T-helper 1 cell treated with Interleukin-12 subunit alpha and Interleukin-12 subunit beta and Interleukin-4 antibody, amounts not matched to agents 30 μg/mL and 1 μg/mL, for 36 hours (primary cell): ENCODE measurements at regions not wholly inside any gene's neighbourhood (a gene's known extent, or its start where the extent isn't known, plus 50 kb on each side); places are given as distances from the start of the nearest gene placed in this dataset.
"Not testable (repeated sequence)": the region's sequence is repeated elsewhere in the genome, so short reads cannot be mapped to it uniquely, and the experiment has no call there.

Experiments used
- H3K27ac Mint-ChIP-seq: one replicate; pipeline ENCODE4 v1.8.0; 2021; ENCODE audit warnings: mild to moderate bottlenecking, mixed read lengths
- H3K27me3 Mint-ChIP-seq: one replicate; pipeline ENCODE4 v1.8.0; 2021; ENCODE audit warnings: low read depth, mixed read lengths
- H3K36me3 Mint-ChIP-seq: one replicate; pipeline ENCODE4 v1.8.0; 2021; ENCODE audit warnings: low read depth, mixed read lengths
- H3K4me1 Mint-ChIP-seq: one replicate; pipeline ENCODE4 v1.8.0; 2021; ENCODE audit warnings: low read depth, mixed read lengths
- H3K4me3 Mint-ChIP-seq: one replicate; pipeline ENCODE4 v1.8.0; 2021; ENCODE audit warnings: mild to moderate bottlenecking, moderate library complexity, mixed read lengths
- H3K9me3 Mint-ChIP-seq: one replicate; pipeline ENCODE4 v1.8.0; 2021; ENCODE audit warnings: mixed read lengths

GRCh38 chr7:20916311-20916710, 129.6 kb upstream of the SP8 start:
- no peaks in the 10 kb centered on the region for H3K9me3 Mint-ChIP-seq
- no peaks in the 10 kb centered on the region for H3K4me1 Mint-ChIP-seq
- no peak overlapping the region for H3K4me3 Mint-ChIP-seq
- H3K27ac Mint-ChIP-seq: no peak overlapping the region
- no peaks in the 10 kb centered on the region for H3K36me3 Mint-ChIP-seq
- no peaks in the 10 kb centered on the region for H3K27me3 Mint-ChIP-seq

GRCh38 chr7:20917603-20918002, 130.9 kb upstream of the SP8 start:
- no peak overlapping the region for H3K27ac Mint-ChIP-seq
- H3K4me3 Mint-ChIP-seq: no peak overlapping the region
- H3K36me3 Mint-ChIP-seq: no peaks in the 10 kb centered on the region
- no peaks in the 10 kb centered on the region for H3K27me3 Mint-ChIP-seq
- H3K4me1 Mint-ChIP-seq: no peaks in the 10 kb centered on the region
- no peaks in the 10 kb centered on the region for H3K9me3 Mint-ChIP-seq

- Mint-ChIP-seq H3K27me3 (no peaks in the 10 kb centered on the region), H3K4me1 (no peaks in the 10 kb centered on the region), H3K27ac (no peak overlapping the region), H3K36me3 (no peaks in the 10 kb centered on the region), H3K9me3 (no peaks in the 10 kb centered on the region), H3K4me3 (no peak overlapping the region)
Observed at GRCh38 chr7:20918156-20918555, 131.5 kb upstream of the SP8 start.

GRCh38 chr7:20927178-20927577, 140.5 kb upstream of the SP8 start:
- H3K4me3 Mint-ChIP-seq, H3K27me3 Mint-ChIP-seq, H3K4me1 Mint-ChIP-seq, H3K27ac Mint-ChIP-seq, H3K36me3 Mint-ChIP-seq, H3K9me3 Mint-ChIP-seq: not testable (repeated sequence)

GRCh38 chr7:20927976-20928375, 141.3 kb upstream of the SP8 start:
- Mint-ChIP-seq H3K4me3 (no peak overlapping the region), H3K9me3 (no peaks in the 10 kb centered on the region)

GRCh38 chr7:20929199-20929598, 142.5 kb upstream of the SP8 start:
- Mint-ChIP-seq H3K4me1 (no peaks in the 10 kb centered on the region), H3K36me3 (no peaks in the 10 kb centered on the region), H3K4me3 (no peak overlapping the region), H3K27me3 (no peaks in the 10 kb centered on the region), H3K9me3 (no peaks in the 10 kb centered on the region), H3K27ac (no peak overlapping the region)

More at GRCh38 chr7:20927976-20928375, 141.3 kb upstream of the SP8 start:
- no peaks in the 10 kb centered on the region for H3K36me3 Mint-ChIP-seq
- no peaks in the 10 kb centered on the region for H3K27me3 Mint-ChIP-seq
- H3K27ac Mint-ChIP-seq: no peak overlapping the region
- no peaks in the 10 kb centered on the region for H3K4me1 Mint-ChIP-seq

GRCh38 chr7:20931739-20932138, 145.1 kb upstream of the SP8 start:
- H3K27me3 Mint-ChIP-seq: no peaks in the 10 kb centered on the region

GRCh38 chr7:20932785-20933527, 146.3 kb upstream of the SP8 start:
- H3K9me3 Mint-ChIP-seq: no peaks in the 10 kb centered on the region
- H3K4me3 Mint-ChIP-seq: no peak overlapping the region
- no peaks in the 10 kb centered on the region for H3K27me3 Mint-ChIP-seq
- H3K27ac Mint-ChIP-seq: no peak overlapping the region
- H3K36me3 Mint-ChIP-seq: no peaks in the 10 kb centered on the region
- no peaks in the 10 kb centered on the region for H3K4me1 Mint-ChIP-seq

More at GRCh38 chr7:20931739-20932138, 145.1 kb upstream of the SP8 start:
- no peak overlapping the region for H3K27ac Mint-ChIP-seq
- no peak overlapping the region for H3K4me3 Mint-ChIP-seq
- no peaks in the 10 kb centered on the region for H3K9me3 Mint-ChIP-seq
- H3K4me1 Mint-ChIP-seq: no peaks in the 10 kb centered on the region
- H3K36me3 Mint-ChIP-seq: no peaks in the 10 kb centered on the region

GRCh38 chr7:20945451-20945850, 158.8 kb upstream of the SP8 start:
- H3K27ac Mint-ChIP-seq: no peak overlapping the region
- H3K4me3 Mint-ChIP-seq: no peak overlapping the region
- no peaks in the 10 kb centered on the region for H3K4me1 Mint-ChIP-seq
- H3K36me3 Mint-ChIP-seq: no peaks in the 10 kb centered on the region
- H3K27me3 Mint-ChIP-seq: no peaks in the 10 kb centered on the region
- no peaks in the 10 kb centered on the region for H3K9me3 Mint-ChIP-seq

GRCh38 chr7:20952916-20953315, 166.2 kb upstream of the SP8 start:
- H3K9me3 Mint-ChIP-seq: no peaks in the 10 kb centered on the region
- no peak overlapping the region for H3K4me3 Mint-ChIP-seq
- no peaks in the 10 kb centered on the region for H3K36me3 Mint-ChIP-seq
- H3K27me3 Mint-ChIP-seq: no peaks in the 10 kb centered on the region
- H3K4me1 Mint-ChIP-seq: no peaks in the 10 kb centered on the region
- H3K27ac Mint-ChIP-seq: no peak overlapping the region

GRCh38 chr7:20954711-20955619, 168.3 kb upstream of the SP8 start:
- no peak overlapping the region for H3K4me3 Mint-ChIP-seq
- H3K4me1 Mint-ChIP-seq: no peaks in the 10 kb centered on the region
- H3K27ac Mint-ChIP-seq: no peak overlapping the region
- H3K36me3 Mint-ChIP-seq: no peaks in the 10 kb centered on the region
- H3K9me3 Mint-ChIP-seq: no peaks in the 10 kb centered on the region
- H3K27me3 Mint-ChIP-seq: no peaks in the 10 kb centered on the region

GRCh38 chr7:20958572-20958971, 171.9 kb upstream of the SP8 start:
- H3K4me1 Mint-ChIP-seq: no peaks in the 10 kb centered on the region
- H3K36me3 Mint-ChIP-seq: no peaks in the 10 kb centered on the region
- no peaks in the 10 kb centered on the region for H3K27me3 Mint-ChIP-seq
- H3K9me3 Mint-ChIP-seq: no peaks in the 10 kb centered on the region
- no peak overlapping the region for H3K4me3 Mint-ChIP-seq
- no peak overlapping the region for H3K27ac Mint-ChIP-seq

GRCh38 chr7:20959281-20959680, 172.6 kb upstream of the SP8 start:
- Mint-ChIP-seq H3K4me1 (no peaks in the 10 kb centered on the region), H3K4me3 (no peak overlapping the region), H3K27ac (no peak overlapping the region), H3K36me3 (no peaks in the 10 kb centered on the region), H3K27me3 (no peaks in the 10 kb centered on the region), H3K9me3 (no peaks in the 10 kb centered on the region)

GRCh38 chr7:20963556-20964280, 177.0 kb upstream of the SP8 start:
- H3K4me3 Mint-ChIP-seq: no peak overlapping the region
- no peaks in the 10 kb centered on the region for H3K27me3 Mint-ChIP-seq
- no peaks in the 10 kb centered on the region for H3K36me3 Mint-ChIP-seq
- no peaks in the 10 kb centered on the region for H3K9me3 Mint-ChIP-seq
- no peak overlapping the region for H3K27ac Mint-ChIP-seq
- H3K4me1 Mint-ChIP-seq: no peaks in the 10 kb centered on the region
